ENCODE measurements at regions not wholly inside any gene's neighbourhood (a gene's known extent, or its start where the extent isn't known, plus 50 kb on each side); places are given as distances from the start of the nearest gene placed in this dataset.
"Not testable (repeated sequence)": the region's sequence is repeated elsewhere in the genome, so short reads cannot be mapped to it uniquely, and the experiment has no call there.

GRCh38 chr21:7943534-7943933 is 2577.8 kb upstream of the TPTE start:
- 78% methylated on average over 8 of the region's 8 CpGs for WGBS (ENCODE audit: insufficient coverage)
- H3K27me3 Mint-ChIP-seq (ENCODE audit: low read depth in 2 of 2); DNase-seq; H3K27ac Mint-ChIP-seq; H3K4me3 Mint-ChIP-seq; H3K4me3 ChIP-seq (ENCODE audit: low read length); H3K4me1 ChIP-seq (ENCODE audit: control insufficient read depth, insufficient read depth, low read length); H3K4me1 Mint-ChIP-seq; H3K27ac ChIP-seq (ENCODE audit: low read length); intact Hi-C loops (cut with micrococcal nuclease); H3K36me3 ChIP-seq (ENCODE audit: control insufficient read depth, insufficient read depth, low read length); ATAC-seq; H3K27me3 ChIP-seq (ENCODE audit: control insufficient read depth, insufficient read depth, low read length): not testable (repeated sequence)
- Mint-ChIP-seq H3K9me3 (peaks cover 94 to 99% of the 10 kb centered on the region in 2 donors), H3K36me3 (peaks cover 13% of the 10 kb centered on the region)
- H3K9me3 ChIP-seq (ENCODE audit: control insufficient read depth, insufficient read depth, low read length): peaks cover 87% of the 10 kb centered on the region

DNA sequence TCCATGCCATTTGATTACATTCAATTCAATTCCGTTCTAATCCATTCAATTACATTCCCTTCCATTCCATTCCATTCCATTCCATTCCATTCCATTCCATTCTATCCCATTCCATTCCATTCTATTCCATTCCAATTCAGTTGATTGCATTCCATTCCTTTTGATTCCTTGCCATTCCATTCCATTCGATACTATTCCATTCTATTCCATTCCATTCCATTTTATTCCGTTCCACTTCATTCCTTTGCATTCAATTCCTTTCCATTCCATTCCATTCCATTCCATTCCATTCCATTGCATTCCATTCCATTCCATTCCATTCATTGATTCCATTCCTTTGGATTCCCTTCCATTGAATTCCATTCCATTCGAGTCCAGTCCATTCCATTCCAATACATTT is 2574.0 kb upstream of the TPTE start:
- H3K4me1 ChIP-seq (ENCODE audit: control insufficient read depth, insufficient read depth, low read length): no peaks in the 10 kb centered on the region
- peaks cover 23% of the 10 kb centered on the region for H3K36me3 Mint-ChIP-seq
- no peaks in the 10 kb centered on the region for H3K4me1 Mint-ChIP-seq
- DNase-seq: no peak
- no peak overlapping the region for H3K27ac Mint-ChIP-seq
- peaks cover 95 to 99% of the 10 kb centered on the region in 2 donors for H3K9me3 Mint-ChIP-seq
- ATAC-seq: no peak
- no peaks in the 10 kb centered on the region for H3K27me3 ChIP-seq (ENCODE audit: control insufficient read depth, insufficient read depth, low read length)
- no peaks in the 10 kb centered on the region for H3K36me3 ChIP-seq (ENCODE audit: control insufficient read depth, insufficient read depth, low read length)
- H3K27me3 Mint-ChIP-seq (ENCODE audit: low read depth in 2 of 2): no peaks in the 10 kb centered on the region
- H3K9me3 ChIP-seq (ENCODE audit: control insufficient read depth, insufficient read depth, low read length): peaks cover 90% of the 10 kb centered on the region
- TF ChIP-seq, protein P1, sequence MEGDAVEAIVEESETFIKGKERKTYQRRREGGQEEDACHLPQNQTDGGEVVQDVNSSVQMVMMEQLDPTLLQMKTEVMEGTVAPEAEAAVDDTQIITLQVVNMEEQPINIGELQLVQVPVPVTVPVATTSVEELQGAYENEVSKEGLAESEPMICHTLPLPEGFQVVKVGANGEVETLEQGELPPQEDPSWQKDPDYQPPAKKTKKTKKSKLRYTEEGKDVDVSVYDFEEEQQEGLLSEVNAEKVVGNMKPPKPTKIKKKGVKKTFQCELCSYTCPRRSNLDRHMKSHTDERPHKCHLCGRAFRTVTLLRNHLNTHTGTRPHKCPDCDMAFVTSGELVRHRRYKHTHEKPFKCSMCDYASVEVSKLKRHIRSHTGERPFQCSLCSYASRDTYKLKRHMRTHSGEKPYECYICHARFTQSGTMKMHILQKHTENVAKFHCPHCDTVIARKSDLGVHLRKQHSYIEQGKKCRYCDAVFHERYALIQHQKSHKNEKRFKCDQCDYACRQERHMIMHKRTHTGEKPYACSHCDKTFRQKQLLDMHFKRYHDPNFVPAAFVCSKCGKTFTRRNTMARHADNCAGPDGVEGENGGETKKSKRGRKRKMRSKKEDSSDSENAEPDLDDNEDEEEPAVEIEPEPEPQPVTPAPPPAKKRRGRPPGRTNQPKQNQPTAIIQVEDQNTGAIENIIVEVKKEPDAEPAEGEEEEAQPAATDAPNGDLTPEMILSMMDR (IDR thresholded peaks at IDR 0.05): no peak
- H3K27ac ChIP-seq (ENCODE audit: low read length): no peak overlapping the region
- intact Hi-C loops (cut with micrococcal nuclease): no loop called here
- WGBS (ENCODE audit: insufficient coverage): 56% methylated on average over 4 of the region's 4 CpGs
- H3K4me3 ChIP-seq (ENCODE audit: low read length): no peak overlapping the region
- no peak overlapping the region for H3K4me3 Mint-ChIP-seq

DNA sequence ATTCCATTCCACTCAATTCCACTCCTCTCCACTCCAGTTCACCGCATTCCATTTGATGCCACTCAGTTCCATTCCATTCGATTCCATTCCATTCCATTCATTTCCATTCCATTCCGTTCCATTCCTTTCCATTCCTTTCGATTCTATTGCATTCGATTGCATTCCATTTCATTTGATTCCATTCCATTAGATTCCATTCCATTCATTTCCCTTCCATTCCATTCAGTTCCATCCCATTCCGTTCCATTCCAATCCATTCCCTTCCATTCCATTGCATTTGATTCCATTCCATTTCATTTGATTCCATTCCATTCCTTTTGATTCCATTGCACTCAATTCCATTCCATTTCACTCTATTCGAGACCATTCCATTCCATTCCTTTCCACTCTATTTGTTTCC is 2572.7 kb upstream of the TPTE start:
- H3K4me1 Mint-ChIP-seq; H3K27me3 ChIP-seq (ENCODE audit: control insufficient read depth, insufficient read depth, low read length); H3K4me3 ChIP-seq (ENCODE audit: low read length); H3K27ac ChIP-seq (ENCODE audit: low read length); intact Hi-C loops (cut with micrococcal nuclease); H3K27me3 Mint-ChIP-seq (ENCODE audit: low read depth in 2 of 2); ATAC-seq; H3K36me3 ChIP-seq (ENCODE audit: control insufficient read depth, insufficient read depth, low read length); H3K4me3 Mint-ChIP-seq; H3K27ac Mint-ChIP-seq; H3K4me1 ChIP-seq (ENCODE audit: control insufficient read depth, insufficient read depth, low read length); DNase-seq: not testable (repeated sequence)
- H3K9me3 ChIP-seq (ENCODE audit: control insufficient read depth, insufficient read depth, low read length): peaks cover 92% of the 10 kb centered on the region
- Mint-ChIP-seq H3K36me3 (peaks cover 14% of the 10 kb centered on the region), H3K9me3 (peaks cover 97 to 99% of the 10 kb centered on the region in 2 donors)
- 78% methylated on average over 7 of the region's 7 CpGs for WGBS (ENCODE audit: insufficient coverage)

DNA sequence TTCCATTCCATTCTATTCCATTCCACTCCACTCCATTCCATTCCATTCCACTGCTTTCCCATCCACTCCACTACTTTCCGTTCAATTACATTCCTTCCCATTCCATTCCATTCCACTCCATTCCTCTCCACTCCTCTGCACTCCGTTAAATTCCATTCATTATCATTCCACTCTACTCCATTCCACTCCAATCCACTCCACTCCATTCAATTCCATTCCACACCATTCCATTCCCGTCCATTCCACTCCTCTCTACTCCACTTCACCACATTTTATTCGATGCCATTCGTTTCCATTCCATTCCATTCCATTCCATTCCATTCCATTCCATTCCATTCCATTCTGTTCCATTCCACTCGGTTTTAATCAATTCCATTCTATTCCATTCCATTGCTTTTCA is 2571.5 kb upstream of the TPTE start:
- H3K27ac ChIP-seq (ENCODE audit: low read length); H3K4me1 ChIP-seq (ENCODE audit: control insufficient read depth, insufficient read depth, low read length); H3K4me1 Mint-ChIP-seq; H3K27ac Mint-ChIP-seq; H3K4me3 ChIP-seq (ENCODE audit: low read length); H3K36me3 Mint-ChIP-seq; H3K36me3 ChIP-seq (ENCODE audit: control insufficient read depth, insufficient read depth, low read length); intact Hi-C loops (cut with micrococcal nuclease); H3K27me3 ChIP-seq (ENCODE audit: control insufficient read depth, insufficient read depth, low read length); ATAC-seq; H3K4me3 Mint-ChIP-seq; H3K27me3 Mint-ChIP-seq (ENCODE audit: low read depth in 2 of 2); DNase-seq: not testable (repeated sequence)
- peaks cover 95 to 97% of the 10 kb centered on the region in 2 donors for H3K9me3 Mint-ChIP-seq
- 52% methylated on average over 6 of the region's 6 CpGs for WGBS (ENCODE audit: insufficient coverage)
- H3K9me3 ChIP-seq (ENCODE audit: control insufficient read depth, insufficient read depth, low read length): peaks cover 84% of the 10 kb centered on the region

DNA sequence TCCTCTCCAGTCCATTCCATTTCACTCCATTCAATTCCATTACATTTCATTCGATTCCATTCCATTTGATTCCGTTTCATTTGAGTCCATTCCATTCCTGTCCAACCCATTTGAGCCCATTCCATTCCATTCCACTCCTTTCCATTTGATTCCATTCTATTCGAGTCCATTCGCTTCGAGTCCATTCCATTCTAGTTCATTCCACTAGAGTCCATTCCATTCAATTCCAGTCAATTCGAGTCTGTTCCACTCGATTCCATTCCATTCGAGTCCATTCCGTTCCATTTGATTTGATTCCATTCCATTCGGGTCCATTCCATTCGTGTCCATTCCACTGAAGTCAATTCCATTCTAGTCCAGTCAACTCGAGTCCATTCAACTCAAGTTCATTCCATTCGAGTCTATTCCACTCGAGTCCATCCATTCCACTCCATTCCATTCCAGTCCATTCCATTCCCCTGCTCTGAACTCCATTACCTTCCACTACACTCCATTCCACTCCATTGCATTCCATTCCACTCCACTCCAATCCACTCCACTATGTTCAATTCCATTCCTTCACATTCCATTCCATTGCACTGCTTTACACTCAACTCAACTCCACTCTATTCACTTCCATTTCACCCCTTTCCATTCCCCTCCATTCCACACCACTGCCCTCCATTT is 2569.4 kb upstream of the TPTE start:
- Mint-ChIP-seq H3K27ac (no peak overlapping the region), H3K27me3 (ENCODE audit: low read depth in 2 of 2) (no peaks in the 10 kb centered on the region), H3K4me1 (no peaks in the 10 kb centered on the region), H3K36me3 (peaks cover 18% of the 10 kb centered on the region), H3K4me3 (no peak overlapping the region), H3K9me3 (peaks cover 92 to 99% of the 10 kb centered on the region in 2 donors)
- ATAC-seq (no peak), DNase-seq (no peak)
- WGBS (ENCODE audit: insufficient coverage): 63% methylated on average over 14 of the region's 14 CpGs
- Histone ChIP-seq H3K4me3 (ENCODE audit: low read length) (no peak overlapping the region), H3K27me3 (ENCODE audit: control insufficient read depth, insufficient read depth, low read length) (no peaks in the 10 kb centered on the region), H3K4me1 (ENCODE audit: control insufficient read depth, insufficient read depth, low read length) (no peaks in the 10 kb centered on the region), H3K36me3 (ENCODE audit: control insufficient read depth, insufficient read depth, low read length) (no peaks in the 10 kb centered on the region), H3K9me3 (ENCODE audit: control insufficient read depth, insufficient read depth, low read length) (peaks cover 86% of the 10 kb centered on the region), H3K27ac (ENCODE audit: low read length) (no peak overlapping the region)
- intact Hi-C loops (cut with micrococcal nuclease): no loop called here
- TF ChIP-seq, protein P1 (IDR thresholded peaks at IDR 0.05): no peak

All from natural killer cell (primary cell).